WERI-Rb-1 (cell line): ENCODE measurements at regions not wholly inside any gene's neighbourhood (a gene's known extent, or its start where the extent isn't known, plus 50 kb on each side); places are given as distances from the start of the nearest gene placed in this dataset.

Experiments
- DNase-seq: peaks from one replicate; pipeline ENCODE4 v3.0.0-alpha.2; 2020
- H3K27ac ChIP-seq: fragments of 250-450 bp; sonication (Bioruptor Pico); 2 replicates; pipeline ENCODE4 v1.5.1; 2020; ENCODE audit warnings: mild to moderate bottlenecking, moderate library complexity
- H3K27me3 ChIP-seq: fragments of 250-450 bp; sonication (Bioruptor Pico); 2 replicates; pipeline ENCODE4 v1.5.1; 2021; ENCODE audit warnings: mild to moderate bottlenecking, low read depth, moderate library complexity; ENCODE audit not compliant: insufficient read depth, severe bottlenecking
- H3K36me3 ChIP-seq: fragments of 250-450 bp; sonication (Bioruptor Pico); 2 replicates; pipeline ENCODE4 v1.5.1; 2020; ENCODE audit warnings: mild to moderate bottlenecking, moderate library complexity
- H3K4me3 ChIP-seq: 2 replicates; pipeline ENCODE4 v1.5.1; 2011; ENCODE audit warnings: low read depth, mild to moderate bottlenecking, control low read depth, low read length
- H3K9me3 ChIP-seq: fragments of 250-450 bp; sonication (Bioruptor Pico); 2 replicates; pipeline ENCODE4 v1.5.1; 2021; ENCODE audit warnings: mild to moderate bottlenecking, moderate library complexity; ENCODE audit not compliant: severe bottlenecking
- CTCF ChIP-seq: IDR thresholded peaks from 2 replicates; pipeline ENCODE4 v1.5.1; 2011; ENCODE audit warnings: low read depth, mild to moderate bottlenecking, control low read depth, inconsistent platforms, low read length

GRCh38 chr3:31370380-31370666, 162.4 kb upstream of the STT3B start:
- no peak for TF ChIP-seq CTCF
- H3K9me3 ChIP-seq = no peaks in the 10 kb centered on the region
- H3K27ac ChIP-seq = no peak overlapping the region
- DNase-seq = no peak
- no peak overlapping the region for H3K4me3 ChIP-seq
- H3K36me3 ChIP-seq = no peaks in the 10 kb centered on the region
- H3K27me3 ChIP-seq = no peaks in the 10 kb centered on the region

- no peak overlapping the region for H3K27ac ChIP-seq
- H3K9me3 ChIP-seq = no peaks in the 10 kb centered on the region
- H3K36me3 ChIP-seq = no peaks in the 10 kb centered on the region
- TF ChIP-seq CTCF = no peak
- no peaks in the 10 kb centered on the region for H3K27me3 ChIP-seq
- H3K4me3 ChIP-seq = no peak overlapping the region
- DNase-seq = no peak
Measured at GRCh38 chr3:31370681-31371080, 162.0 kb upstream of the STT3B start.

GRCh38 chr3:31371484-31372177, 161.1 kb upstream of the STT3B start:
- TF ChIP-seq CTCF = no peak
- H3K27ac ChIP-seq = no peak overlapping the region
- H3K9me3 ChIP-seq = no peaks in the 10 kb centered on the region

GRCh38 chr3:31373681-31374080, 159.0 kb upstream of the STT3B start:
- DNase-seq = no peak
- H3K27ac ChIP-seq = no peak overlapping the region

More at GRCh38 chr3:31371484-31372177, 161.1 kb upstream of the STT3B start:
- Histone ChIP-seq H3K36me3 (no peaks in the 10 kb centered on the region), H3K27me3 (no peaks in the 10 kb centered on the region), H3K4me3 (no peak overlapping the region)
- DNase-seq = no peak

GRCh38 chr3:31377045-31377642, 155.6 kb upstream of the STT3B start:
- DNase-seq = no peak

More at GRCh38 chr3:31373681-31374080, 159.0 kb upstream of the STT3B start:
- TF ChIP-seq CTCF = no peak
- Histone ChIP-seq H3K9me3 (no peaks in the 10 kb centered on the region), H3K27me3 (no peaks in the 10 kb centered on the region), H3K4me3 (no peak overlapping the region), H3K36me3 (no peaks in the 10 kb centered on the region)

More at GRCh38 chr3:31377045-31377642, 155.6 kb upstream of the STT3B start:
- Histone ChIP-seq H3K27me3 (no peaks in the 10 kb centered on the region), H3K27ac (no peak overlapping the region), H3K4me3 (no peak overlapping the region), H3K36me3 (no peaks in the 10 kb centered on the region), H3K9me3 (no peaks in the 10 kb centered on the region)
- TF ChIP-seq CTCF = no peak
